ENCODE measurements at regions not wholly inside any gene's neighbourhood (a gene's known extent, or its start where the extent isn't known, plus 50 kb on each side); places are given as distances from the start of the nearest gene placed in this dataset.

- Histone ChIP-seq H3K9me3 (ENCODE audit: control insufficient read depth in 2 of 2, insufficient read depth in 1 of 2, low read depth in 1 of 2, low read length in 1 of 2) (no peaks in the 10 kb centered on the region), H3K4me1 (ENCODE audit: control insufficient read depth in 2 of 2, insufficient read depth in 2 of 2, low read length in 1 of 2) (no peaks in the 10 kb centered on the region)
- WGBS, 2 donors, result 77 to 84% methylated on average over 7 of the region's 7 CpGs
Measured at GRCh38 chr16:55380485-55380884, 56.5 kb downstream of the IRX6 start.

GRCh38 chr16:55384288-55385247, 60.6 kb downstream of the IRX6 start:
- no peak overlapping the region for H3K4me3 ChIP-seq (ENCODE audit: low read depth in 1 of 2, low read length in 2 of 2)
- no peaks in the 10 kb centered on the region for H3K27me3 ChIP-seq (ENCODE audit: control insufficient read depth in 1 of 2, insufficient read depth in 2 of 2, low read length in 2 of 2)
- H3K4me1 ChIP-seq (ENCODE audit: control insufficient read depth in 2 of 2, insufficient read depth in 2 of 2, low read length in 1 of 2), result no peaks in the 10 kb centered on the region
- H3K36me3 ChIP-seq (ENCODE audit: control insufficient read depth in 2 of 2, insufficient read depth in 2 of 2, low read length in 1 of 2), result no peaks in the 10 kb centered on the region
- 80 to 83% methylated on average over 12 of the region's 12 CpGs for WGBS, 2 donors
- H3K9me3 ChIP-seq (ENCODE audit: control insufficient read depth in 2 of 2, insufficient read depth in 1 of 2, low read depth in 1 of 2, low read length in 1 of 2), result no peaks in the 10 kb centered on the region
- H3K27ac ChIP-seq (ENCODE audit: low read depth in 2 of 2, low read length in 1 of 2), result no peak overlapping the region

More at GRCh38 chr16:55380485-55380884, 56.5 kb downstream of the IRX6 start:
- Histone ChIP-seq H3K36me3 (ENCODE audit: control insufficient read depth in 2 of 2, insufficient read depth in 2 of 2, low read length in 1 of 2) (no peaks in the 10 kb centered on the region), H3K27ac (ENCODE audit: low read depth in 2 of 2, low read length in 1 of 2) (no peak overlapping the region), H3K4me3 (ENCODE audit: low read depth in 1 of 2, low read length in 2 of 2) (no peak overlapping the region), H3K27me3 (ENCODE audit: control insufficient read depth in 1 of 2, insufficient read depth in 2 of 2, low read length in 2 of 2) (no peaks in the 10 kb centered on the region)

- WGBS, 2 donors, result 73 to 82% methylated on average over 3 of the region's 3 CpGs
- H3K4me1 ChIP-seq (ENCODE audit: control insufficient read depth in 2 of 2, insufficient read depth in 2 of 2, low read length in 1 of 2), result no peaks in the 10 kb centered on the region
- no peak overlapping the region for H3K27ac ChIP-seq (ENCODE audit: low read depth in 2 of 2, low read length in 1 of 2)
- H3K9me3 ChIP-seq (ENCODE audit: control insufficient read depth in 2 of 2, insufficient read depth in 1 of 2, low read depth in 1 of 2, low read length in 1 of 2), result no peaks in the 10 kb centered on the region
- no peaks in the 10 kb centered on the region for H3K36me3 ChIP-seq (ENCODE audit: control insufficient read depth in 2 of 2, insufficient read depth in 2 of 2, low read length in 1 of 2)
- H3K27me3 ChIP-seq (ENCODE audit: control insufficient read depth in 1 of 2, insufficient read depth in 2 of 2, low read length in 2 of 2), result no peaks in the 10 kb centered on the region
- no peak overlapping the region for H3K4me3 ChIP-seq (ENCODE audit: low read depth in 1 of 2, low read length in 2 of 2)
Measured at GRCh38 chr16:55385359-55385758, 61.4 kb downstream of the IRX6 start.

- no peaks in the 10 kb centered on the region for H3K36me3 ChIP-seq (ENCODE audit: control insufficient read depth in 2 of 2, insufficient read depth in 2 of 2, low read length in 1 of 2)
- no peak overlapping the region for H3K4me3 ChIP-seq (ENCODE audit: low read depth in 1 of 2, low read length in 2 of 2)
- H3K4me1 ChIP-seq (ENCODE audit: control insufficient read depth in 2 of 2, insufficient read depth in 2 of 2, low read length in 1 of 2), result no peaks in the 10 kb centered on the region
- H3K9me3 ChIP-seq (ENCODE audit: control insufficient read depth in 2 of 2, insufficient read depth in 1 of 2, low read depth in 1 of 2, low read length in 1 of 2), result no peaks in the 10 kb centered on the region
- WGBS, 2 donors, result 58 to 70% methylated on average over 5 of the region's 5 CpGs
- H3K27ac ChIP-seq (ENCODE audit: low read depth in 2 of 2, low read length in 1 of 2), result no peak overlapping the region
- H3K27me3 ChIP-seq (ENCODE audit: control insufficient read depth in 1 of 2, insufficient read depth in 2 of 2, low read length in 2 of 2), result no peaks in the 10 kb centered on the region
Measured at GRCh38 chr16:55386534-55387296, 62.7 kb downstream of the IRX6 start.

- Histone ChIP-seq H3K4me3 (ENCODE audit: low read depth in 1 of 2, low read length in 2 of 2) (no peak overlapping the region), H3K36me3 (ENCODE audit: control insufficient read depth in 2 of 2, insufficient read depth in 2 of 2, low read length in 1 of 2) (no peaks in the 10 kb centered on the region), H3K27ac (ENCODE audit: low read depth in 2 of 2, low read length in 1 of 2) (no peak overlapping the region), H3K9me3 (ENCODE audit: control insufficient read depth in 2 of 2, insufficient read depth in 1 of 2, low read depth in 1 of 2, low read length in 1 of 2) (no peaks in the 10 kb centered on the region), H3K4me1 (ENCODE audit: control insufficient read depth in 2 of 2, insufficient read depth in 2 of 2, low read length in 1 of 2) (no peaks in the 10 kb centered on the region), H3K27me3 (ENCODE audit: control insufficient read depth in 1 of 2, insufficient read depth in 2 of 2, low read length in 2 of 2) (no peaks in the 10 kb centered on the region)
- 86 to 92% methylated on average over 5 of the region's 5 CpGs for WGBS, 2 donors
Measured at GRCh38 chr16:55388131-55388862, 64.3 kb downstream of the IRX6 start.

GRCh38 chr16:55389426-55390073, 65.5 kb downstream of the IRX6 start:
- no peaks in the 10 kb centered on the region for H3K27me3 ChIP-seq (ENCODE audit: control insufficient read depth in 1 of 2, insufficient read depth in 2 of 2, low read length in 2 of 2)
- H3K27ac ChIP-seq (ENCODE audit: low read depth in 2 of 2, low read length in 1 of 2), result no peak overlapping the region
- WGBS, 2 donors, result 70 to 78% methylated on average over 9 of the region's 9 CpGs
- no peaks in the 10 kb centered on the region for H3K4me1 ChIP-seq (ENCODE audit: control insufficient read depth in 2 of 2, insufficient read depth in 2 of 2, low read length in 1 of 2)
- no peak overlapping the region for H3K4me3 ChIP-seq (ENCODE audit: low read depth in 1 of 2, low read length in 2 of 2)
- no peaks in the 10 kb centered on the region for H3K9me3 ChIP-seq (ENCODE audit: control insufficient read depth in 2 of 2, insufficient read depth in 1 of 2, low read depth in 1 of 2, low read length in 1 of 2)
- no peaks in the 10 kb centered on the region for H3K36me3 ChIP-seq (ENCODE audit: control insufficient read depth in 2 of 2, insufficient read depth in 2 of 2, low read length in 1 of 2)

GRCh38 chr16:55390630-55391237, 66.7 kb downstream of the IRX6 start:
- Histone ChIP-seq H3K4me1 (ENCODE audit: control insufficient read depth in 2 of 2, insufficient read depth in 2 of 2, low read length in 1 of 2) (no peaks in the 10 kb centered on the region), H3K27ac (ENCODE audit: low read depth in 2 of 2, low read length in 1 of 2) (no peak overlapping the region), H3K36me3 (ENCODE audit: control insufficient read depth in 2 of 2, insufficient read depth in 2 of 2, low read length in 1 of 2) (no peaks in the 10 kb centered on the region), H3K9me3 (ENCODE audit: control insufficient read depth in 2 of 2, insufficient read depth in 1 of 2, low read depth in 1 of 2, low read length in 1 of 2) (no peaks in the 10 kb centered on the region), H3K27me3 (ENCODE audit: control insufficient read depth in 1 of 2, insufficient read depth in 2 of 2, low read length in 2 of 2) (no peaks in the 10 kb centered on the region), H3K4me3 (ENCODE audit: low read depth in 1 of 2, low read length in 2 of 2) (no peak overlapping the region)
- 66 to 68% methylated on average over 8 of the region's 8 CpGs for WGBS, 2 donors

GRCh38 chr16:55391760-55392375, 67.9 kb downstream of the IRX6 start:
- H3K27ac ChIP-seq (ENCODE audit: low read depth in 2 of 2, low read length in 1 of 2), result no peak overlapping the region
- no peaks in the 10 kb centered on the region for H3K9me3 ChIP-seq (ENCODE audit: control insufficient read depth in 2 of 2, insufficient read depth in 1 of 2, low read depth in 1 of 2, low read length in 1 of 2)
- WGBS, 2 donors, result 45 to 48% methylated on average over 2 of the region's 2 CpGs
- H3K4me1 ChIP-seq (ENCODE audit: control insufficient read depth in 2 of 2, insufficient read depth in 2 of 2, low read length in 1 of 2), result no peaks in the 10 kb centered on the region
- H3K36me3 ChIP-seq (ENCODE audit: control insufficient read depth in 2 of 2, insufficient read depth in 2 of 2, low read length in 1 of 2), result no peaks in the 10 kb centered on the region
- H3K4me3 ChIP-seq (ENCODE audit: low read depth in 1 of 2, low read length in 2 of 2), result no peak overlapping the region
- H3K27me3 ChIP-seq (ENCODE audit: control insufficient read depth in 1 of 2, insufficient read depth in 2 of 2, low read length in 2 of 2), result no peaks in the 10 kb centered on the region
